Upper lobe of right lung (tissue), 1 donor: ENCODE measurements at regions not wholly inside any gene's neighbourhood (a gene's known extent, or its start where the extent isn't known, plus 50 kb on each side); places are given as distances from the start of the nearest gene placed in this dataset.

ENCODE experiments used
- ATAC-seq: fragments of 200-7000 bp; cut with Tn5 transposase; one replicate; pipeline ENCODE4 v1.9.1; 2020; ENCODE audit warnings: mild to moderate bottlenecking, moderate library complexity
- DNase-seq: peaks from one replicate; pipeline ENCODE4 v3.0.0-alpha.2; 2020
- H3K27ac ChIP-seq: fragments of 200-600 bp; one replicate; pipeline ENCODE4 v1.8.0; 2022
- H3K27me3 ChIP-seq: fragments of 200-600 bp; one replicate; pipeline ENCODE4 v1.8.0; 2022; ENCODE audit warnings: mild to moderate bottlenecking
- H3K36me3 ChIP-seq: fragments of 200-600 bp; one replicate; pipeline ENCODE4 v1.8.0; 2022
- H3K4me1 ChIP-seq: fragments of 200-600 bp; one replicate; pipeline ENCODE4 v1.8.0; 2022
- H3K4me3 ChIP-seq: fragments of 200-600 bp; one replicate; pipeline ENCODE4 v1.8.0; 2022; ENCODE audit warnings: mild to moderate bottlenecking
- H3K9me3 ChIP-seq: fragments of 200-600 bp; one replicate; pipeline ENCODE4 v1.8.0; 2022
- CTCF ChIP-seq: fragments of 200-600 bp; IDR thresholded peaks from one replicate; pipeline ENCODE4 v1.8.0; 2022; ENCODE audit warnings: antibody characterized with exemption
- intact Hi-C: fragments of 100-400 bp; cut with DNase I; formaldehyde crosslinking; loops from one replicate; pipeline ENCODE4 v1.11.0; 2022
- donor health status: DM: no; HTN: yes; CAD: no; lungs with severe emphysema.

DNA sequence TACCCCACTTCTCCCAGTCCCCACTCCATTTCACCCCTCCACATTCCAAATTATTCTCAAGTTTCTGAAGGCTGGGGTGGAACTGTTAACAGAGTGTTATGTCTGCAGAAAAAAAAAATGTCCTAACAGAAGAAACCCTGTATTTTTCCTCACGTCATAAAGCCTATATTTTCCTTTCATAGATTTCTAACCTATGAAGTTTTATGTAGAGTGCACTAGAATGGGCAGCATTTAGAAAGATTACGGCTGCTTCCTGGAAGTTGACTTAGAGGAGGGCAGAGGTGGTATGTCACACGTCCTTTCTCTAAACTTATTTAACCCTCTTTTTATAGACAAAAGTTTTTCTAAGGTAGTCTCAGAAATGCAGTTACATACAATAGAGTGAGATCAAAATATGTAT lies 139.8 kb upstream of the TOM1L1 start:
- intact Hi-C loops = no loop called here
- Histone ChIP-seq H3K36me3 (no peaks in the 10 kb centered on the region), H3K4me3 (no peak overlapping the region), H3K27me3 (no peaks in the 10 kb centered on the region), H3K9me3 (no peaks in the 10 kb centered on the region), H3K4me1 (no peaks in the 10 kb centered on the region), H3K27ac (no peak overlapping the region)
- ATAC-seq = no peak
- TF ChIP-seq CTCF = no peak
- DNase-seq = no peak

DNA sequence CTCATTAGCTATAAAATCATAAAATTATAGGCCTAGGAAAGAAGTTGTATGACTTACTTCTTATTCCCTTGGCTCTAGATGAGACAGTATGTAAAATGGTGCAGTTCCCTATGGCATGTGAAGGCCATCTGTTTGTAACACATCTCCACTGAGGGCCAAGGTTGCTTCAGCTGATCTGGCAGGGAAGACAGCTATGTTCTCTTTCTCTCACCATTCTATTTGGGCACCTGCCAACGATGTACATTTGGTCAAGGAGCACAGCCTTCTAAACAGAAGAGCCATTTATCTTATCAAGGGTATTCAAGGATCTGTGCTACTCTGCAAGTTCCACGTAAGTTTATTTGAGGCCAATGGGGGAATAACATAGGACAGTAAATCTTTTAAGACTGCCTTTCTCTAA lies 129.8 kb upstream of the TOM1L1 start:
- no peak for TF ChIP-seq CTCF
- H3K9me3 ChIP-seq = no peaks in the 10 kb centered on the region
- no peak overlapping the region for H3K4me3 ChIP-seq
- no peak overlapping the region for H3K27ac ChIP-seq
- intact Hi-C loops = no loop called here
- no peak for ATAC-seq
- no peaks in the 10 kb centered on the region for H3K36me3 ChIP-seq
- H3K4me1 ChIP-seq = no peaks in the 10 kb centered on the region
- H3K27me3 ChIP-seq = no peaks in the 10 kb centered on the region
- no peak for DNase-seq

DNA sequence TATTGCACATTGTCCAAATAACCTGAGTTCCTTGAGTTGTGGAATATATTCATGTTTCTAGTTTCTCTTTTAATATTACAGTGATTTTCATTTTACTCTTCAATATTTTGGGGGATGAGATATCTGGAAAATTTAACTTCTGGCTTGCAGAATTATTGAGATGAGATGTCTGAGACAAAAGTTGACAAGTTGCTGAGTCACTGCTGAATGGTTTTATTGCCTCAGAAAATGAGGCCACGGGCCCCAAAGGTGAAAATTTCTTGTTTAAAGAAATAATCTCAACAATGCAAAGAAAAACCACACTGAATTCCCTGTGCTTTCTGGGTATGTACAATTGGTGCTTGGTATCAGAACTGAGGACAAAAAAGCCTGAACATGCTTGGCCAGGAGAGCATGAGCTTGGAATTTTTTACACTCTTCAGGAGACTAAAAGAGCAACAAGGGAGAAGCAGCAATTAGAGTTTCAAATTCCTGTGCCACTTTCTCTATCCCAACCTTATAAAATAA lies 129.2 kb upstream of the TOM1L1 start:
- no peak for ATAC-seq
- TF ChIP-seq CTCF = no peak
- H3K4me1 ChIP-seq = no peaks in the 10 kb centered on the region
- intact Hi-C loops = no loop called here
- no peaks in the 10 kb centered on the region for H3K36me3 ChIP-seq
- no peak overlapping the region for H3K27ac ChIP-seq
- H3K27me3 ChIP-seq = no peaks in the 10 kb centered on the region
- DNase-seq = no peak
- no peak overlapping the region for H3K4me3 ChIP-seq
- no peaks in the 10 kb centered on the region for H3K9me3 ChIP-seq

- Histone ChIP-seq H3K9me3 (no peaks in the 10 kb centered on the region), H3K36me3 (no peaks in the 10 kb centered on the region), H3K4me1 (no peaks in the 10 kb centered on the region), H3K4me3 (no peak overlapping the region), H3K27me3 (no peaks in the 10 kb centered on the region), H3K27ac (no peak overlapping the region)
- intact Hi-C loops = no loop called here
- no peak for TF ChIP-seq CTCF
- DNase-seq (no peak), ATAC-seq (no peak)
Measured at GRCh38 chr17:54780238-54780637, 120.4 kb upstream of the TOM1L1 start.

- no peaks in the 10 kb centered on the region for H3K27me3 ChIP-seq
- H3K4me1 ChIP-seq = no peaks in the 10 kb centered on the region
- H3K4me3 ChIP-seq = no peak overlapping the region
- intact Hi-C loops = no loop called here
- no peak overlapping the region for H3K27ac ChIP-seq
- DNase-seq (no peak), ATAC-seq (no peak)
- H3K36me3 ChIP-seq = no peaks in the 10 kb centered on the region
- H3K9me3 ChIP-seq = no peaks in the 10 kb centered on the region
- no peak for TF ChIP-seq CTCF
Measured at GRCh38 chr17:54781389-54781788, 119.3 kb upstream of the TOM1L1 start.

DNA sequence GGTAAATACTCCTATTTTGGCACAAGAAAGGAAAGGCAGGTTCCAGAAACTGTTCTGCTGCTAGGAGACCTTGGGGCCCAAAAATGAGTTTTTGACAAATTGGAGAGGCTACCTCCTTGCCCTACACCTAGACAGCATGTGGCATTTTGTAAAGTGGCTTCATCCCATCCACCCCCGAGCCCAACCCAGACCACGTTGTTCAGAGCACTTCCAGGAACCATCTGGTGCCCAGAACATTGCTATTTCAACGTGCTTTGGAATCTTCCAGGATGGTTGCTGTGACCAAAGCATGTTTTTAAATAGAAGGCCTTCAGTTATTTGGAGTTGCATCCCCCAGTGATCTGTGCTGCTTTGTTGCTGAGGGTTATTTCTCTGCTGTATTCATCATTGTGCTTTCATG lies 116.3 kb upstream of the TOM1L1 start:
- DNase-seq (no peak), ATAC-seq (no peak)
- H3K4me3 ChIP-seq = no peak overlapping the region
- no peak for TF ChIP-seq CTCF
- no peaks in the 10 kb centered on the region for H3K4me1 ChIP-seq
- H3K27ac ChIP-seq = no peak overlapping the region
- H3K36me3 ChIP-seq = no peaks in the 10 kb centered on the region
- no peaks in the 10 kb centered on the region for H3K9me3 ChIP-seq
- no peaks in the 10 kb centered on the region for H3K27me3 ChIP-seq
- intact Hi-C loops = no loop called here
